GM23338 (cell line): ENCODE measurements at regions not wholly inside any gene's neighbourhood (a gene's known extent, or its start where the extent isn't known, plus 50 kb on each side); places are given as distances from the start of the nearest gene placed in this dataset.

Source experiments
- ATAC-seq: fragments of 200-7000 bp; cut with Tn5 transposase; 3 replicates; pipeline ENCODE4 v1.9.1; 2020
- DNase-seq: peaks from one replicate; pipeline ENCODE4 v3.0.0-alpha.2; 2015; ENCODE audit warnings: low spot score
- H2AFZ ChIP-seq: fragments of 200-600 bp; sonication (generic); 2 replicates; pipeline ENCODE4 v1.8.0; 2016; ENCODE audit warnings: antibody characterized with exemption, mild to moderate bottlenecking, moderate library complexity
- H3F3A ChIP-seq: fragments of 200-600 bp; sonication (generic); replicated peaks from 2 replicates; pipeline ENCODE4 v1.8.0; 2017; ENCODE audit warnings: antibody characterized with exemption, mixed run types, low read depth
- H3K27ac ChIP-seq: fragments of 200-600 bp; sonication (generic); 2 replicates; pipeline ENCODE4 v1.6.1; 2016; ENCODE audit warnings: low read depth
- H3K27me3 ChIP-seq: fragments of 200-600 bp; sonication (generic); 2 replicates; pipeline ENCODE4 v1.8.0; 2016; ENCODE audit warnings: mild to moderate bottlenecking, mixed run types, moderate library complexity; ENCODE audit not compliant: insufficient read depth
- H3K36me3 ChIP-seq: fragments of 200-600 bp; sonication (generic); 2 replicates; pipeline ENCODE4 v1.8.0; 2016; ENCODE audit warnings: mild to moderate bottlenecking; ENCODE audit not compliant: insufficient read depth
- H3K4me1 ChIP-seq: fragments of 200-600 bp; sonication (generic); 2 replicates; pipeline ENCODE4 v1.8.0; 2016; ENCODE audit warnings: mild to moderate bottlenecking, moderate library complexity; ENCODE audit not compliant: insufficient read depth
- H3K4me2 ChIP-seq: fragments of 200-600 bp; sonication (generic); 2 replicates; pipeline ENCODE4 v1.7.1; 2017; ENCODE audit warnings: mixed run types
- H3K4me3 ChIP-seq: fragments of 200-600 bp; sonication (generic); 2 replicates; pipeline ENCODE4 v1.6.1; 2016; ENCODE audit warnings: mixed run types
- H3K79me2 ChIP-seq: fragments of 200-600 bp; sonication (generic); replicated peaks from 2 replicates; pipeline ENCODE4 v1.8.0; 2017; ENCODE audit warnings: mild to moderate bottlenecking; ENCODE audit not compliant: insufficient read depth
- H3K9me2 ChIP-seq: fragments of 200-600 bp; sonication (generic); 2 replicates; pipeline ENCODE4 v1.8.0; 2017; ENCODE audit not compliant: insufficient read depth
- H4K20me1 ChIP-seq: fragments of 200-600 bp; sonication (generic); replicated peaks from 2 replicates; pipeline ENCODE4 v1.8.0; 2017; ENCODE audit warnings: mild to moderate bottlenecking; ENCODE audit not compliant: insufficient read depth
- H3K27ac Mint-ChIP-seq: 2 replicates; pipeline ENCODE4 v1.8.0; 2020; ENCODE audit warnings: inconsistent platforms, mild to moderate bottlenecking, moderate library complexity, mixed read lengths
- H3K27me3 Mint-ChIP-seq: 3 replicates; pipeline ENCODE4 v1.8.0; 2022; ENCODE audit warnings: low read depth, mild to moderate bottlenecking, moderate library complexity, mixed read lengths, inconsistent platforms; ENCODE audit not compliant: insufficient read depth, poor library complexity
- H3K36me3 Mint-ChIP-seq: 3 replicates; pipeline ENCODE4 v1.8.0; 2021; ENCODE audit warnings: low read depth, mild to moderate bottlenecking, inconsistent platforms, moderate library complexity, mixed read lengths
- H3K4me1 Mint-ChIP-seq: 3 replicates; pipeline ENCODE4 v1.8.0; 2020; ENCODE audit warnings: mild to moderate bottlenecking, inconsistent platforms, mixed read lengths
- H3K4me3 Mint-ChIP-seq: 3 replicates; pipeline ENCODE4 v1.8.0; 2021; ENCODE audit warnings: moderate library complexity, mild to moderate bottlenecking, inconsistent platforms, mixed read lengths
- H3K9me3 Mint-ChIP-seq: 3 replicates; pipeline ENCODE4 v1.8.0; 2020; ENCODE audit warnings: moderate library complexity, mild to moderate bottlenecking, inconsistent platforms, mixed read lengths
- CREB1 ChIP-seq: fragments of 250-450 bp; sonication (Bioruptor Pico); IDR thresholded peaks from 2 replicates; pipeline ENCODE4 v1.5.0; 2020; ENCODE audit warnings: low read depth, mild to moderate bottlenecking, moderate library complexity
- ETS1 ChIP-seq: IDR thresholded peaks from 2 replicates; pipeline ENCODE4 v1.6.1; 2016; ENCODE audit warnings: antibody characterized with exemption
- EZH2 ChIP-seq: fragments of 200-600 bp; sonication (generic); IDR thresholded peaks from one replicate; pipeline ENCODE4 v1.8.0; 2017; ENCODE audit warnings: antibody characterized with exemption, mild to moderate bottlenecking, low read depth; ENCODE audit not compliant: unreplicated experiment
- EZH2phosphoT487 ChIP-seq: fragments of 200-600 bp; sonication (generic); IDR thresholded peaks from one replicate; pipeline ENCODE4 v1.8.1; 2018; ENCODE audit warnings: antibody characterized with exemption; ENCODE audit not compliant: unreplicated experiment
- JUNB ChIP-seq: IDR thresholded peaks from one replicate; pipeline ENCODE4 v1.6.1; 2016; ENCODE audit warnings: antibody characterized with exemption; ENCODE audit not compliant: unreplicated experiment
- NANOG ChIP-seq: IDR thresholded peaks from 2 replicates; pipeline ENCODE4 v1.6.1; 2016; ENCODE audit warnings: antibody characterized with exemption, borderline replicate concordance
- POLR2AphosphoS5 ChIP-seq: IDR thresholded peaks from 2 replicates; pipeline ENCODE4 v1.6.1; 2016; ENCODE audit warnings: antibody characterized with exemption, low read depth
- STAT1 ChIP-seq: IDR thresholded peaks from one replicate; pipeline ENCODE4 v1.6.1; 2016; ENCODE audit warnings: antibody characterized with exemption; ENCODE audit not compliant: unreplicated experiment
- ZNF114 ChIP-seq: fragments of 250-450 bp; sonication (Bioruptor Pico); IDR thresholded peaks from 2 replicates; pipeline ENCODE4 v1.5.0; 2020; ENCODE audit warnings: mild to moderate bottlenecking, moderate library complexity
- ZNF331 ChIP-seq: fragments of 250-450 bp; sonication (Bioruptor Pico); IDR thresholded peaks from 2 replicates; pipeline ENCODE4 v1.5.0; 2020; ENCODE audit warnings: low read depth, mild to moderate bottlenecking, moderate library complexity
- ZNF462 ChIP-seq: fragments of 250-450 bp; sonication (Bioruptor Pico); IDR thresholded peaks from 2 replicates; pipeline ENCODE4 v1.5.0; 2020; ENCODE audit warnings: mild to moderate bottlenecking, moderate library complexity
- TF ChIP-seq, protein P1 (sequence below): IDR thresholded peaks from one replicate; pipeline ENCODE4 v1.6.1; 2018; ENCODE audit warnings: antibody characterized with exemption; ENCODE audit not compliant: unreplicated experiment
- TF ChIP-seq, protein P2 (sequence below), 2 experiments: fragments of 200-600 bp in 1 of 2; sonication (generic) in 1 of 2; conservative IDR thresholded peaks; 2 replicates each; pipeline versions ENCODE4 v1.5.1 to v1.6.1; 2016 to 2017; ENCODE audit warnings: antibody characterized with exemption in 2 of 2, low read depth in 2 of 2, mild to moderate bottlenecking in 2 of 2, moderate library complexity in 1 of 2

- Histone ChIP-seq H2AFZ (0 out of 2 replicates have a peak overlapping the region, but pooled peaks have one; percentile 52), H3K79me2 (no peaks in the 10 kb centered on the region), H3K27ac (no peak overlapping the region), H3K4me1 (no peaks in the 10 kb centered on the region), H3K4me3 (no peak overlapping the region), H3K9me2 (no peaks in the 10 kb centered on the region), H4K20me1 (no peaks in the 10 kb centered on the region), H3K4me2 (no peak overlapping the region), H3F3A (no peaks in the 10 kb centered on the region), H3K27me3 (no peaks in the 10 kb centered on the region), H3K36me3 (no peaks in the 10 kb centered on the region)
- peaks cover 4% of the 10 kb centered on the region for H3K27me3 Mint-ChIP-seq
- H3K4me1 Mint-ChIP-seq, result peaks cover 3% of the 10 kb centered on the region; the same call in 2 of the 3 replicates
- DNase-seq (no peak), ATAC-seq (no peak)
- TF ChIP-seq EZH2phosphoT487 (no peak), STAT1 (no peak), CREB1 (CRISPR knock-in tag) (no peak), NANOG (no peak), ZNF462 (CRISPR knock-in tag) (no peak), EZH2 (no peak), ZNF114 (CRISPR knock-in tag) (no peak), JUNB (no peak), ZNF331 (CRISPR knock-in tag) (no peak), POLR2AphosphoS5 (no peak), ETS1 (no peak)
- TF ChIP-seq, protein P1, sequence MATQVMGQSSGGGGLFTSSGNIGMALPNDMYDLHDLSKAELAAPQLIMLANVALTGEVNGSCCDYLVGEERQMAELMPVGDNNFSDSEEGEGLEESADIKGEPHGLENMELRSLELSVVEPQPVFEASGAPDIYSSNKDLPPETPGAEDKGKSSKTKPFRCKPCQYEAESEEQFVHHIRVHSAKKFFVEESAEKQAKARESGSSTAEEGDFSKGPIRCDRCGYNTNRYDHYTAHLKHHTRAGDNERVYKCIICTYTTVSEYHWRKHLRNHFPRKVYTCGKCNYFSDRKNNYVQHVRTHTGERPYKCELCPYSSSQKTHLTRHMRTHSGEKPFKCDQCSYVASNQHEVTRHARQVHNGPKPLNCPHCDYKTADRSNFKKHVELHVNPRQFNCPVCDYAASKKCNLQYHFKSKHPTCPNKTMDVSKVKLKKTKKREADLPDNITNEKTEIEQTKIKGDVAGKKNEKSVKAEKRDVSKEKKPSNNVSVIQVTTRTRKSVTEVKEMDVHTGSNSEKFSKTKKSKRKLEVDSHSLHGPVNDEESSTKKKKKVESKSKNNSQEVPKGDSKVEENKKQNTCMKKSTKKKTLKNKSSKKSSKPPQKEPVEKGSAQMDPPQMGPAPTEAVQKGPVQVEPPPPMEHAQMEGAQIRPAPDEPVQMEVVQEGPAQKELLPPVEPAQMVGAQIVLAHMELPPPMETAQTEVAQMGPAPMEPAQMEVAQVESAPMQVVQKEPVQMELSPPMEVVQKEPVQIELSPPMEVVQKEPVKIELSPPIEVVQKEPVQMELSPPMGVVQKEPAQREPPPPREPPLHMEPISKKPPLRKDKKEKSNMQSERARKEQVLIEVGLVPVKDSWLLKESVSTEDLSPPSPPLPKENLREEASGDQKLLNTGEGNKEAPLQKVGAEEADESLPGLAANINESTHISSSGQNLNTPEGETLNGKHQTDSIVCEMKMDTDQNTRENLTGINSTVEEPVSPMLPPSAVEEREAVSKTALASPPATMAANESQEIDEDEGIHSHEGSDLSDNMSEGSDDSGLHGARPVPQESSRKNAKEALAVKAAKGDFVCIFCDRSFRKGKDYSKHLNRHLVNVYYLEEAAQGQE, result no peak
- TF ChIP-seq, protein P2, sequence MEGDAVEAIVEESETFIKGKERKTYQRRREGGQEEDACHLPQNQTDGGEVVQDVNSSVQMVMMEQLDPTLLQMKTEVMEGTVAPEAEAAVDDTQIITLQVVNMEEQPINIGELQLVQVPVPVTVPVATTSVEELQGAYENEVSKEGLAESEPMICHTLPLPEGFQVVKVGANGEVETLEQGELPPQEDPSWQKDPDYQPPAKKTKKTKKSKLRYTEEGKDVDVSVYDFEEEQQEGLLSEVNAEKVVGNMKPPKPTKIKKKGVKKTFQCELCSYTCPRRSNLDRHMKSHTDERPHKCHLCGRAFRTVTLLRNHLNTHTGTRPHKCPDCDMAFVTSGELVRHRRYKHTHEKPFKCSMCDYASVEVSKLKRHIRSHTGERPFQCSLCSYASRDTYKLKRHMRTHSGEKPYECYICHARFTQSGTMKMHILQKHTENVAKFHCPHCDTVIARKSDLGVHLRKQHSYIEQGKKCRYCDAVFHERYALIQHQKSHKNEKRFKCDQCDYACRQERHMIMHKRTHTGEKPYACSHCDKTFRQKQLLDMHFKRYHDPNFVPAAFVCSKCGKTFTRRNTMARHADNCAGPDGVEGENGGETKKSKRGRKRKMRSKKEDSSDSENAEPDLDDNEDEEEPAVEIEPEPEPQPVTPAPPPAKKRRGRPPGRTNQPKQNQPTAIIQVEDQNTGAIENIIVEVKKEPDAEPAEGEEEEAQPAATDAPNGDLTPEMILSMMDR (conservative IDR thresholded peaks at IDR 0.05; ENCODE audit: low read depth in 2 of 2), result no peak
- H3K27ac Mint-ChIP-seq, result no peak overlapping the region; the same call in 1 of the 2 replicates
- H3K9me3 Mint-ChIP-seq, result no peaks in the 10 kb centered on the region
- no peaks in the 10 kb centered on the region for H3K36me3 Mint-ChIP-seq
- no peak overlapping the region for H3K4me3 Mint-ChIP-seq
Observed at GRCh38 chr1:234874291-234875288, 254.0 kb downstream of the TOMM20 start.
